GM12892 (cell line): ENCODE measurements at regions not wholly inside any gene's neighbourhood (a gene's known extent, or its start where the extent isn't known, plus 50 kb on each side); places are given as distances from the start of the nearest gene placed in this dataset.

Source experiments
- POLR2A ChIP-seq: IDR thresholded peaks from 2 replicates; pipeline ENCODE4 v1.6.1; 2011; ENCODE audit warnings: low read depth, low read length, control low read depth
- POLR2AphosphoS5 ChIP-seq: IDR thresholded peaks from 2 replicates; pipeline ENCODE4 v1.6.1; 2011; ENCODE audit warnings: low read depth, low read length, control low read depth
- TAF1 ChIP-seq: IDR thresholded peaks from 2 replicates; pipeline ENCODE4 v1.6.1; 2011; ENCODE audit warnings: low read depth, mild to moderate bottlenecking, control low read depth, low read length, borderline replicate concordance

DNA sequence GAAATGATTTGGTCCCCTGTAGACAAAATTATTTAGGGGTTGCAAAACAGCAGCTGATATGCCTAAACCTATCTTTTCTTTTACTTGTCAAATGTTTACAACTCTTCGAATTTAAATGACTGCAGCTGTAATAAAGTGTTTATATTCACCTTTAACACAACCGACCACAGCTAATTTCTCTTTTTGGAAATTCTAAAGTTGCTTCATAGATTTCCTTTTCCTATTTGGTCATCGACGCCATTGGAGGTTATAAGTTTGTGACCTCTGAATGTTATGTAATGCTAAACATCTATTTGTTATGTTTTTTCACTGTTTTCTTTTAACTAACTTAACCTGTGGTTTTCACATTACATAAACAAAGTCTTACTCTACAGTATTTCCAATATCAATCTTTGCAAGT, 1094.9 kb upstream of the EPHA6 start:
- TF ChIP-seq POLR2A (no peak), TAF1 (no peak), POLR2AphosphoS5 (no peak)
